HL-60 (cell line): ENCODE measurements at regions not wholly inside any gene's neighbourhood (a gene's known extent, or its start where the extent isn't known, plus 50 kb on each side); places are given as distances from the start of the nearest gene placed in this dataset.
"Not testable (repeated sequence)": the region's sequence is repeated elsewhere in the genome, so short reads cannot be mapped to it uniquely, and the experiment has no call there.

ENCODE experiments used
- DNase-seq, 2 experiments: peaks; one replicate each; pipeline ENCODE4 v3.0.0-alpha.2; 2010 to 2020; ENCODE audit warnings: low read depth in 1 of 2, low spot score in 1 of 2
- H3K27ac ChIP-seq: fragments of 250-450 bp; sonication (Bioruptor Pico); replicated peaks from 2 replicates; pipeline ENCODE4 v1.5.1; 2020; ENCODE audit warnings: mild to moderate bottlenecking, moderate library complexity
- H3K27me3 ChIP-seq: fragments of 250-450 bp; sonication (Bioruptor Pico); 2 replicates; pipeline ENCODE4 v1.5.1; 2021; ENCODE audit warnings: mild to moderate bottlenecking, moderate library complexity; ENCODE audit not compliant: insufficient read depth, poor library complexity, severe bottlenecking
- H3K4me3 ChIP-seq: replicated peaks from 2 replicates; pipeline ENCODE4 v1.5.1; 2011; ENCODE audit warnings: mild to moderate bottlenecking, control low read depth, low read length; ENCODE audit not compliant: insufficient read depth
- CTCF ChIP-seq: IDR thresholded peaks from one replicate; pipeline ENCODE4 v1.5.1; 2011; ENCODE audit warnings: low read length, control low read depth, inconsistent platforms; ENCODE audit not compliant: insufficient read depth
- GABPA ChIP-seq: IDR thresholded peaks from 2 replicates; pipeline ENCODE4 v1.6.1; 2012; ENCODE audit warnings: low read depth
- POLR2AphosphoS5 ChIP-seq: IDR thresholded peaks from 2 replicates; pipeline ENCODE4 v1.6.1; 2012; ENCODE audit warnings: low read depth
- REST ChIP-seq: IDR thresholded peaks from 2 replicates; pipeline ENCODE4 v1.6.1; 2012; ENCODE audit warnings: low read depth; ENCODE audit not compliant: insufficient replicate concordance
- SPI1 ChIP-seq: IDR thresholded peaks from 2 replicates; pipeline ENCODE4 v1.6.1; 2012; ENCODE audit warnings: low read depth, mild to moderate bottlenecking, borderline replicate concordance

GRCh38 chr2:8509621-8510020 is 172.2 kb upstream of the ID2 start:
- no peak overlapping the region for H3K4me3 ChIP-seq
- TF ChIP-seq CTCF (no peak), SPI1 (no peak), POLR2AphosphoS5 (no peak), GABPA (no peak), REST (no peak)
- DNase-seq: no peak
- no peaks in the 10 kb centered on the region for H3K27me3 ChIP-seq
- no peak overlapping the region for H3K27ac ChIP-seq

GRCh38 chr2:8510055-8510454 is 171.8 kb upstream of the ID2 start:
- DNase-seq, H3K27ac ChIP-seq, H3K27me3 ChIP-seq, H3K4me3 ChIP-seq: not testable (repeated sequence)

GRCh38 chr2:8510519-8510918 is 171.3 kb upstream of the ID2 start:
- TF ChIP-seq SPI1 (no peak), CTCF (no peak), POLR2AphosphoS5 (no peak), GABPA (no peak), REST (no peak)
- no peak overlapping the region for H3K27ac ChIP-seq
- no peak overlapping the region for H3K4me3 ChIP-seq
- no peaks in the 10 kb centered on the region for H3K27me3 ChIP-seq
- DNase-seq: no peak

GRCh38 chr2:8511868-8512612 is 169.8 kb upstream of the ID2 start:
- H3K27me3 ChIP-seq: no peaks in the 10 kb centered on the region
- DNase-seq: no peak

More at GRCh38 chr2:8511868-8512612, 169.8 kb upstream of the ID2 start:
- TF ChIP-seq SPI1: no peak
- no peak for TF ChIP-seq REST
- TF ChIP-seq CTCF: no peak
- no peak for TF ChIP-seq GABPA
- no peak for TF ChIP-seq POLR2AphosphoS5
- no peak overlapping the region for H3K4me3 ChIP-seq
- H3K27ac ChIP-seq: no peak overlapping the region
